ENCODE measurements at regions not wholly inside any gene's neighbourhood (a gene's known extent, or its start where the extent isn't known, plus 50 kb on each side); places are given as distances from the start of the nearest gene placed in this dataset.

DNA sequence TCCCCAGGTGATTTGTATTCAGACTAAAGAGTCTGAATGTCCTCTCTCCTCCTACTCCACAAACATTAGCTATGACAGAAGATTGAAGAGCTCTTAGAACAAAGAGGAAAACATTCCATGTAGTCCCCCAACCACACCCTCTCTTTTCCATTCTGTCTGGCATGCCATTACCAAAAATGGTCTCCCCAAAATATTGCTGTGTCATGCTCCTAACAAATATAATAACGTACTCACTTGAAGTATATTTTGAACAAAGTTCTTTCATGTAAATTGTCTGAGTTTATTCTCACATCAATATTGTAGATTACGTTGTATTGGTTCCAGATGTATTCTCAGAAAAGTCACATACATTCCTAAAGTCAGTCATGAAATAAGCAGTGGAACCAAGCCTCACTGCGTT, 467.3 kb upstream of the IRAK1BP1 start:
- no peak for TF ChIP-seq CTCF (IDR thresholded peaks at IDR 0.05)
- TF ChIP-seq POLR2A (IDR thresholded peaks at IDR 0.05), result no peak
- no peak for TF ChIP-seq EP300 (IDR thresholded peaks at IDR 0.05)
